ENCODE measurements at regions not wholly inside any gene's neighbourhood (a gene's known extent, or its start where the extent isn't known, plus 50 kb on each side); places are given as distances from the start of the nearest gene placed in this dataset.
"Not testable (repeated sequence)": the region's sequence is repeated elsewhere in the genome, so short reads cannot be mapped to it uniquely, and the experiment has no call there.

GRCh38 chr1:87985071-87985470, 656.4 kb downstream of the LMO4 start:
- ATAC-seq = no peak
- H3K27ac Mint-ChIP-seq = no peak overlapping the region
- no peaks in the 10 kb centered on the region for H3K9me3 Mint-ChIP-seq
- no peaks in the 10 kb centered on the region for H3K36me3 Mint-ChIP-seq
- H3K4me3 Mint-ChIP-seq = no peak overlapping the region
- H3K27me3 Mint-ChIP-seq = no peaks in the 10 kb centered on the region
- H3K4me1 Mint-ChIP-seq = no peaks in the 10 kb centered on the region

- Mint-ChIP-seq H3K27ac (no peak overlapping the region), H3K36me3 (no peaks in the 10 kb centered on the region), H3K4me1 (no peaks in the 10 kb centered on the region), H3K4me3 (no peak overlapping the region), H3K9me3 (no peaks in the 10 kb centered on the region), H3K27me3 (no peaks in the 10 kb centered on the region)
- no peak for ATAC-seq
These were observed 657.6 kb downstream of the LMO4 start for GRCh38 chr1:87986130-87986866.

- Mint-ChIP-seq H3K9me3 (no peaks in the 10 kb centered on the region), H3K4me1 (no peaks in the 10 kb centered on the region), H3K36me3 (no peaks in the 10 kb centered on the region), H3K27me3 (no peaks in the 10 kb centered on the region), H3K27ac (no peak overlapping the region), H3K4me3 (no peak overlapping the region)
- ATAC-seq = no peak
These were observed 660.7 kb downstream of the LMO4 start for GRCh38 chr1:87989346-87989745.

GRCh38 chr1:87992536-87992935, 663.9 kb downstream of the LMO4 start:
- not testable (repeated sequence) for H3K27ac Mint-ChIP-seq, H3K4me1 Mint-ChIP-seq, H3K4me3 Mint-ChIP-seq, H3K9me3 Mint-ChIP-seq, H3K36me3 Mint-ChIP-seq, H3K27me3 Mint-ChIP-seq, ATAC-seq

- Mint-ChIP-seq H3K27me3 (no peaks in the 10 kb centered on the region), H3K4me1 (no peaks in the 10 kb centered on the region), H3K36me3 (no peaks in the 10 kb centered on the region), H3K9me3 (no peaks in the 10 kb centered on the region), H3K4me3 (no peak overlapping the region), H3K27ac (no peak overlapping the region)
- no peak for ATAC-seq
These were observed 664.4 kb downstream of the LMO4 start for GRCh38 chr1:87993051-87993450.

GRCh38 chr1:87999852-88000251, 671.2 kb downstream of the LMO4 start:
- Mint-ChIP-seq H3K27ac (no peak overlapping the region), H3K36me3 (no peaks in the 10 kb centered on the region), H3K27me3 (peaks cover 13% of the 10 kb centered on the region), H3K4me1 (no peaks in the 10 kb centered on the region), H3K9me3 (no peaks in the 10 kb centered on the region), H3K4me3 (no peak overlapping the region)
- ATAC-seq = no peak

GRCh38 chr1:88001460-88001859, 672.8 kb downstream of the LMO4 start:
- H3K36me3 Mint-ChIP-seq = no peaks in the 10 kb centered on the region
- no peaks in the 10 kb centered on the region for H3K9me3 Mint-ChIP-seq
- ATAC-seq = no peak

GRCh38 chr1:88003255-88003654, 674.6 kb downstream of the LMO4 start:
- Mint-ChIP-seq H3K27me3 (peaks cover 13% of the 10 kb centered on the region), H3K4me1 (no peaks in the 10 kb centered on the region), H3K4me3 (no peak overlapping the region), H3K27ac (no peak overlapping the region), H3K36me3 (no peaks in the 10 kb centered on the region), H3K9me3 (no peaks in the 10 kb centered on the region)
- ATAC-seq = no peak

More at GRCh38 chr1:88001460-88001859, 672.8 kb downstream of the LMO4 start:
- H3K4me1 Mint-ChIP-seq = no peaks in the 10 kb centered on the region
- peaks cover 13% of the 10 kb centered on the region for H3K27me3 Mint-ChIP-seq
- H3K27ac Mint-ChIP-seq = no peak overlapping the region
- no peak overlapping the region for H3K4me3 Mint-ChIP-seq

GRCh38 chr1:88009916-88010315, 674.2 kb upstream of the PKN2 start:
- H3K9me3 Mint-ChIP-seq = no peaks in the 10 kb centered on the region
- H3K4me3 Mint-ChIP-seq = no peak overlapping the region
- H3K27me3 Mint-ChIP-seq = no peaks in the 10 kb centered on the region
- ATAC-seq = no peak
- no peaks in the 10 kb centered on the region for H3K36me3 Mint-ChIP-seq
- no peak overlapping the region for H3K27ac Mint-ChIP-seq
- no peaks in the 10 kb centered on the region for H3K4me1 Mint-ChIP-seq

- Mint-ChIP-seq H3K9me3 (no peaks in the 10 kb centered on the region), H3K36me3 (no peaks in the 10 kb centered on the region), H3K4me1 (no peaks in the 10 kb centered on the region), H3K27ac (no peak overlapping the region), H3K27me3 (no peaks in the 10 kb centered on the region), H3K4me3 (no peak overlapping the region)
- ATAC-seq = no peak
These were observed 670.6 kb upstream of the PKN2 start for GRCh38 chr1:88013485-88013884.

GRCh38 chr1:88014131-88014530, 669.9 kb upstream of the PKN2 start:
- Mint-ChIP-seq H3K4me1 (no peaks in the 10 kb centered on the region), H3K4me3 (no peak overlapping the region), H3K36me3 (no peaks in the 10 kb centered on the region), H3K27ac (no peak overlapping the region), H3K9me3 (no peaks in the 10 kb centered on the region), H3K27me3 (no peaks in the 10 kb centered on the region)
- ATAC-seq = no peak

GRCh38 chr1:88016947-88017346, 667.1 kb upstream of the PKN2 start:
- H3K9me3 Mint-ChIP-seq = no peaks in the 10 kb centered on the region
- no peaks in the 10 kb centered on the region for H3K36me3 Mint-ChIP-seq
- no peak overlapping the region for H3K27ac Mint-ChIP-seq
- no peak for ATAC-seq
- no peaks in the 10 kb centered on the region for H3K4me1 Mint-ChIP-seq
- no peak overlapping the region for H3K4me3 Mint-ChIP-seq
- H3K27me3 Mint-ChIP-seq = no peaks in the 10 kb centered on the region

GRCh38 chr1:88021529-88021928, 662.5 kb upstream of the PKN2 start:
- no peak overlapping the region for H3K27ac Mint-ChIP-seq
- peaks cover 9% of the 10 kb centered on the region for H3K27me3 Mint-ChIP-seq
- H3K9me3 Mint-ChIP-seq = no peaks in the 10 kb centered on the region
- no peak overlapping the region for H3K4me3 Mint-ChIP-seq
- no peaks in the 10 kb centered on the region for H3K36me3 Mint-ChIP-seq
- H3K4me1 Mint-ChIP-seq = no peaks in the 10 kb centered on the region
- ATAC-seq = no peak

GRCh38 chr1:88022516-88022915, 661.6 kb upstream of the PKN2 start:
- H3K9me3 Mint-ChIP-seq = no peaks in the 10 kb centered on the region
- no peak overlapping the region for H3K27ac Mint-ChIP-seq
- H3K4me3 Mint-ChIP-seq = no peak overlapping the region
- H3K4me1 Mint-ChIP-seq = no peaks in the 10 kb centered on the region
- H3K36me3 Mint-ChIP-seq = no peaks in the 10 kb centered on the region
- peaks cover 17% of the 10 kb centered on the region for H3K27me3 Mint-ChIP-seq
- no peak for ATAC-seq

- no peaks in the 10 kb centered on the region for H3K36me3 Mint-ChIP-seq
- no peaks in the 10 kb centered on the region for H3K9me3 Mint-ChIP-seq
- no peaks in the 10 kb centered on the region for H3K4me1 Mint-ChIP-seq
- H3K27ac Mint-ChIP-seq = no peak overlapping the region
- peaks cover 47% of the 10 kb centered on the region for H3K27me3 Mint-ChIP-seq
- ATAC-seq = no peak
- no peak overlapping the region for H3K4me3 Mint-ChIP-seq
These were observed 654.9 kb upstream of the PKN2 start for GRCh38 chr1:88029142-88029541.

- no peak for ATAC-seq
- Mint-ChIP-seq H3K9me3 (no peaks in the 10 kb centered on the region), H3K36me3 (no peaks in the 10 kb centered on the region), H3K27me3 (peaks cover 47% of the 10 kb centered on the region), H3K27ac (no peak overlapping the region), H3K4me1 (no peaks in the 10 kb centered on the region), H3K4me3 (no peak overlapping the region)
These were observed 654.2 kb upstream of the PKN2 start for GRCh38 chr1:88029899-88030298.

GRCh38 chr1:88035578-88035977, 648.5 kb upstream of the PKN2 start:
- H3K27ac Mint-ChIP-seq = no peak overlapping the region
- H3K36me3 Mint-ChIP-seq = peaks cover 9% of the 10 kb centered on the region
- ATAC-seq = no peak
- no peaks in the 10 kb centered on the region for H3K4me1 Mint-ChIP-seq
- H3K9me3 Mint-ChIP-seq = peaks cover 11% of the 10 kb centered on the region
- no peak overlapping the region for H3K4me3 Mint-ChIP-seq
- peaks cover 29% of the 10 kb centered on the region for H3K27me3 Mint-ChIP-seq
